DND-41 (cell line): ENCODE measurements at regions not wholly inside any gene's neighbourhood (a gene's known extent, or its start where the extent isn't known, plus 50 kb on each side); places are given as distances from the start of the nearest gene placed in this dataset.

Experiments used
- ATAC-seq: fragments of 200-7000 bp; cut with Tn5 transposase; 3 replicates; pipeline ENCODE4 v1.9.1; 2021; ENCODE audit warnings: low read depth; ENCODE audit not compliant: insufficient read depth
- DNase-seq: peaks from one replicate; pipeline ENCODE4 v3.0.0-alpha.2; 2020
- H2AFZ ChIP-seq: 2 replicates; pipeline ENCODE4 v1.6.0; 2012; ENCODE audit warnings: low read depth, low read length
- H3K27ac ChIP-seq: 2 replicates; pipeline ENCODE4 v1.5.1; 2012; ENCODE audit warnings: low read length, inconsistent platforms
- H3K27me3 ChIP-seq: fragments of 200-600 bp; sonication (generic); 2 replicates; pipeline ENCODE4 v1.6.0; 2012; ENCODE audit warnings: low read length, mild to moderate bottlenecking, inconsistent platforms; ENCODE audit not compliant: insufficient read depth, poor library complexity
- H3K36me3 ChIP-seq: 2 replicates; pipeline ENCODE4 v1.5.1; 2012; ENCODE audit warnings: low read length, inconsistent platforms; ENCODE audit not compliant: insufficient read depth
- H3K4me1 ChIP-seq: 2 replicates; pipeline ENCODE4 v1.5.1; 2012; ENCODE audit warnings: mild to moderate bottlenecking, low read length; ENCODE audit not compliant: insufficient read depth
- H3K4me2 ChIP-seq: 2 replicates; pipeline ENCODE4 v1.6.0; 2012; ENCODE audit warnings: mild to moderate bottlenecking, moderate library complexity, low read length, inconsistent platforms; ENCODE audit not compliant: insufficient read depth
- H3K4me3 ChIP-seq, 2 experiments: fragments of 200-600 bp in 1 of 2; shearing (Covaris generic) in 1 of 2; 2 replicates each; pipeline ENCODE4 v1.5.1; 2012 to 2016; ENCODE audit warnings: inconsistent platforms in 2 of 2, low read length in 2 of 2, mild to moderate bottlenecking in 2 of 2, low read depth in 1 of 2, moderate library complexity in 1 of 2
- H3K79me2 ChIP-seq: 2 replicates; pipeline ENCODE4 v1.6.0; 2012; ENCODE audit warnings: low read length, inconsistent platforms; ENCODE audit not compliant: insufficient read depth
- H3K9ac ChIP-seq: 2 replicates; pipeline ENCODE4 v1.6.0; 2012; ENCODE audit warnings: low read depth, mild to moderate bottlenecking, inconsistent platforms, low read length, moderate library complexity
- H3K9me3 ChIP-seq: 2 replicates; pipeline ENCODE4 v1.5.1; 2012; ENCODE audit warnings: low read length, moderate library complexity, mild to moderate bottlenecking, inconsistent platforms; ENCODE audit not compliant: insufficient read depth, severe bottlenecking
- H4K20me1 ChIP-seq: 2 replicates; pipeline ENCODE4 v1.6.0; 2012; ENCODE audit warnings: low read length; ENCODE audit not compliant: insufficient read depth
- CTCF ChIP-seq: IDR thresholded peaks from 2 replicates; pipeline ENCODE4 v1.5.1; 2012; ENCODE audit warnings: borderline replicate concordance, low read length, moderate library complexity, mild to moderate bottlenecking; ENCODE audit not compliant: poor library complexity, severe bottlenecking; ENCODE audit errors: extremely low read depth
- EZH2 ChIP-seq: IDR thresholded peaks from 3 replicates; pipeline ENCODE4 v1.6.1; 2012; ENCODE audit warnings: borderline replicate concordance, low read depth, mild to moderate bottlenecking, moderate library complexity, low read length, inconsistent platforms; ENCODE audit not compliant: severe bottlenecking

GRCh38 chr14:97410667-97411620, 613.8 kb downstream of the VRK1 start:
- H3K36me3 ChIP-seq = no peaks in the 10 kb centered on the region
- no peak overlapping the region for H3K9ac ChIP-seq
- TF ChIP-seq CTCF (no peak), EZH2 (no peak)
- no peak overlapping the region for H2AFZ ChIP-seq
- DNase-seq (no peak), ATAC-seq (no peak)
- no peak overlapping the region for H3K4me2 ChIP-seq
- H3K79me2 ChIP-seq = no peaks in the 10 kb centered on the region
- no peak overlapping the region for H3K4me3 ChIP-seq
- H3K27ac ChIP-seq = no peak overlapping the region
- no peaks in the 10 kb centered on the region for H4K20me1 ChIP-seq
- H3K27me3 ChIP-seq = no peaks in the 10 kb centered on the region
- no peaks in the 10 kb centered on the region for H3K9me3 ChIP-seq
- H3K4me1 ChIP-seq = peaks cover 21% of the 10 kb centered on the region

- ATAC-seq = no peak
- no peaks in the 10 kb centered on the region for H3K27me3 ChIP-seq
- no peaks in the 10 kb centered on the region for H3K36me3 ChIP-seq
- no peak overlapping the region for H3K27ac ChIP-seq
- no peaks in the 10 kb centered on the region for H3K79me2 ChIP-seq
- H3K9ac ChIP-seq = no peak overlapping the region
- no peaks in the 10 kb centered on the region for H3K9me3 ChIP-seq
- no peak for TF ChIP-seq EZH2
- no peak for TF ChIP-seq CTCF
- H4K20me1 ChIP-seq = no peaks in the 10 kb centered on the region
- no peak overlapping the region for H3K4me3 ChIP-seq
- H2AFZ ChIP-seq = no peak overlapping the region
- no peak overlapping the region for H3K4me2 ChIP-seq
- DNase-seq = no peak
- H3K4me1 ChIP-seq = peaks cover 32% of the 10 kb centered on the region
These were observed 614.9 kb downstream of the VRK1 start for GRCh38 chr14:97411938-97412612.

- Histone ChIP-seq H4K20me1 (no peaks in the 10 kb centered on the region), H3K27ac (no peak overlapping the region), H2AFZ (no peak overlapping the region), H3K4me3 (no peak overlapping the region), H3K36me3 (no peaks in the 10 kb centered on the region), H3K9me3 (no peaks in the 10 kb centered on the region), H3K4me2 (no peak overlapping the region), H3K79me2 (no peaks in the 10 kb centered on the region), H3K4me1 (peaks cover 31% of the 10 kb centered on the region), H3K9ac (no peak overlapping the region), H3K27me3 (no peaks in the 10 kb centered on the region)
- no peak for DNase-seq
- no peak for ATAC-seq
- TF ChIP-seq EZH2 = no peak
- no peak for TF ChIP-seq CTCF
These were observed 615.9 kb downstream of the VRK1 start for GRCh38 chr14:97413022-97413539.
